GM12864 (cell line): ENCODE measurements at regions not wholly inside any gene's neighbourhood (a gene's known extent, or its start where the extent isn't known, plus 50 kb on each side); places are given as distances from the start of the nearest gene placed in this dataset.
A peak's percentile ranks its signal among the peaks of the same experiment; 100 is the strongest.

ENCODE experiments used
- DNase-seq: peaks from one replicate; pipeline ENCODE4 v3.0.0-alpha.2; 2011; ENCODE audit warnings: low read depth
- H3K4me3 ChIP-seq: 2 replicates; pipeline ENCODE4 v1.5.1; 2011; ENCODE audit warnings: mild to moderate bottlenecking, low read depth, low read length, control low read depth
- TF ChIP-seq, protein P1 (sequence below): IDR thresholded peaks from 2 replicates; pipeline ENCODE4 v1.5.1; 2011; ENCODE audit warnings: low read depth, mild to moderate bottlenecking, moderate library complexity, low read length, control low read depth, inconsistent platforms; ENCODE audit errors: missing control alignments

- H3K4me3 ChIP-seq: no peak overlapping the region
- TF ChIP-seq, protein P1, sequence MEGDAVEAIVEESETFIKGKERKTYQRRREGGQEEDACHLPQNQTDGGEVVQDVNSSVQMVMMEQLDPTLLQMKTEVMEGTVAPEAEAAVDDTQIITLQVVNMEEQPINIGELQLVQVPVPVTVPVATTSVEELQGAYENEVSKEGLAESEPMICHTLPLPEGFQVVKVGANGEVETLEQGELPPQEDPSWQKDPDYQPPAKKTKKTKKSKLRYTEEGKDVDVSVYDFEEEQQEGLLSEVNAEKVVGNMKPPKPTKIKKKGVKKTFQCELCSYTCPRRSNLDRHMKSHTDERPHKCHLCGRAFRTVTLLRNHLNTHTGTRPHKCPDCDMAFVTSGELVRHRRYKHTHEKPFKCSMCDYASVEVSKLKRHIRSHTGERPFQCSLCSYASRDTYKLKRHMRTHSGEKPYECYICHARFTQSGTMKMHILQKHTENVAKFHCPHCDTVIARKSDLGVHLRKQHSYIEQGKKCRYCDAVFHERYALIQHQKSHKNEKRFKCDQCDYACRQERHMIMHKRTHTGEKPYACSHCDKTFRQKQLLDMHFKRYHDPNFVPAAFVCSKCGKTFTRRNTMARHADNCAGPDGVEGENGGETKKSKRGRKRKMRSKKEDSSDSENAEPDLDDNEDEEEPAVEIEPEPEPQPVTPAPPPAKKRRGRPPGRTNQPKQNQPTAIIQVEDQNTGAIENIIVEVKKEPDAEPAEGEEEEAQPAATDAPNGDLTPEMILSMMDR: no peak
- no peak for DNase-seq
Observed at GRCh38 chr2:106628377-106628776, 141.2 kb downstream of the CD8B2 start.

GRCh38 chr2:106629981-106630380 is 142.8 kb downstream of the CD8B2 start:
- no peak for DNase-seq
- TF ChIP-seq, protein P1: no peak
- H3K4me3 ChIP-seq: no peak overlapping the region

GRCh38 chr2:106631281-106631680 is 144.1 kb downstream of the CD8B2 start:
- TF ChIP-seq, protein P1: no peak
- no peak overlapping the region for H3K4me3 ChIP-seq
- no peak for DNase-seq

DNA sequence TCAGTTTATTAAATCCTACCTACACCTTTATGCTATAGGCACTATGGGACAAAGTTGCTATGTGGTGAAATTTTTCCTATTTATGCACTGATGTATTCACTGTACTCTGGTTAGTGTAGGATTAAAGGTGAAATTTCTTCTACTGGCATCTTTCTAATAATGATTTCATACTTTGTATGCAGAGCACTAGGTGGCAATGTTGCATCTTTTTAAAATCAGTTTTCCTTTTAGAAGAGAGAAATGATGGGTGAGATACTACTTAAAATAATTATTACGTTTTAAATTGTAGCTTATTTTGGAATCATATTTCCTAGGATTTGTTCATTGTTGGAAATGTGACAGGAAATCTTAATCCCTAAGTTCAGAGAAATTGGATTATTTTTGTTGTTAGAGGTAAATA is 150.9 kb downstream of the CD8B2 start:
- TF ChIP-seq, protein P1: peak; percentile 14
- H3K4me3 ChIP-seq: no peak overlapping the region
- DNase-seq: no peak

GRCh38 chr2:106638580-106638979 is 151.4 kb downstream of the CD8B2 start:
- TF ChIP-seq, protein P1: no peak
- no peak for DNase-seq
- no peak overlapping the region for H3K4me3 ChIP-seq

DNA sequence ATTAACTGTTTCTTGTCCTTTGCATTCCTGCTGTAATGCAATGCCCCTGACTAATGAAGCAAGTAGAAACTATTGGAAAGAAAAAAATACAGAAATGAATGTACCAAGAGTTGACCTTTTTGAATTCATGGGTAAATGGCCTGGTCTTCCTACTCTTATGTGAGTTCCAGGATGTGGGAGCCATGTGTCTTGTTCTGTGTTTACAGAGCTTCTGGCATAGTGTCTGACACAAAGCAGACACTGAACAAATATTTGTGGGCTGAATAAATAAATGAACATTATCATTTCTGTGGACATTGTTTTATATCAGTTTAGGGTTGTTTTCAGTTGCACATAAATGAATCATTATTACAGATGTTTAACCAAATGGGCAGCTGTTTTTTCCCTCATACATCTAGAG is 155.5 kb downstream of the CD8B2 start:
- no peak for DNase-seq
- H3K4me3 ChIP-seq: no peak overlapping the region
- TF ChIP-seq, protein P1: no peak

GRCh38 chr2:106644623-106645022 is 157.5 kb downstream of the CD8B2 start:
- no peak for DNase-seq
- H3K4me3 ChIP-seq: no peak overlapping the region
- TF ChIP-seq, protein P1: no peak
